HG03342 (cell line): ENCODE measurements at regions not wholly inside any gene's neighbourhood (a gene's known extent, or its start where the extent isn't known, plus 50 kb on each side); places are given as distances from the start of the nearest gene placed in this dataset.

Experiments
- ATAC-seq: cut with Tn5 transposase; IDR thresholded peaks from one replicate; pipeline ENCODE4 v1.9.1; 2021; ENCODE audit warnings: mild to moderate bottlenecking, moderate library complexity; ENCODE audit not compliant: unreplicated experiment

GRCh38 chr4:181517491-181517890 is 725.7 kb upstream of the TENM3 start:
- ATAC-seq: no peak

- ATAC-seq: no peak
These were observed 722.4 kb upstream of the TENM3 start for GRCh38 chr4:181520790-181521189.

GRCh38 chr4:181523973-181524372 is 719.2 kb upstream of the TENM3 start:
- ATAC-seq: no peak

- no peak for ATAC-seq
These were observed 718.7 kb upstream of the TENM3 start for GRCh38 chr4:181524499-181524898.

GRCh38 chr4:181525634-181526033 is 717.6 kb upstream of the TENM3 start:
- no peak for ATAC-seq

- peak; percentile 79 for ATAC-seq
These were observed 714.5 kb upstream of the TENM3 start for GRCh38 chr4:181528570-181529184.

- no peak for ATAC-seq
These were observed 713.7 kb upstream of the TENM3 start for GRCh38 chr4:181529537-181529936.

DNA sequence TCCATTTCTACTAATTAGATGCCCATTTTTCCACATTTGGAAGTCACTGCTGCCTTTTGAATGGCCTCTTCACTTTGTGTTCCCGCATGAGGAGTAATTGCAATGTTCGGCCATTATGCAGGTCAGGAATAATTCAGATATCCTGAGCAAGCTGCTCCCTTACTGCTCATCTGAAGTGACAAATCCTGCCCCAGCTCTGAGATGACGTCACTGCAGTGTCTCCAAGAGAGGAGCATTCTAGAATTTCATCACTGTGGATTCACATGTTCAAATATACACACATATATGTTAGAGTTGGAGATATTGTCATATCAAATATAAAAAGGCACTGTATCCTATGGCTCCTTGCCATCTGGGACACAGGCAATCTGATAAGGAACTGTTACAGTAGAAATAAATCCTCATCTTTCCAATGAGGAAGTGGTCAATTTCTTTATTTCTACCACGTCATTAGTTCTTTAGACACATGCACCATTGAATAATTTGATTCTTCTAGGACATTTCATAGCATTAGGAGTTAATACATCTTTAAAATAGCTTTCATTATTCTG is 706.9 kb upstream of the TENM3 start:
- no peak for ATAC-seq

GRCh38 chr4:181536811-181537434 is 706.3 kb upstream of the TENM3 start:
- ATAC-seq: no peak

DNA sequence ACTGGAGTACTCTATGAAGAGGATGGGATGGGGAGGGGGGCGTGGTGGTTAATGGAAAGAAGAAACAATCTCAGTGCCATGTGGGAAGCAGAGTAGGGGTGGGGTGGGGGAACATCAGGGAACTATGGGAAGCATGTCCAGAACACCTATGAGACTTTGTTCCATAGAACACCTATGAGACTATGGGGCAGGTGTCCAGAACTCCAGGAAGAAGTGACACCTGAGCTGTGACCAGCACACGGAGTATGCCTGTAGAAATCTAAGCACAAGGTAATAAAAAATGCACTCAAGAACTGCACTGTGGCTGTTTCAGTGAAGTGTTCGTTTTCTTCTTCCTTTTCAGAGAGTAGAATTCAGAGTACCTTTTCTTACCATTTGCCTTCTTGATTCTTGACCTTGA is 704.8 kb upstream of the TENM3 start:
- no peak for ATAC-seq

GRCh38 chr4:181541396-181541795 is 701.8 kb upstream of the TENM3 start:
- ATAC-seq: no peak

DNA sequence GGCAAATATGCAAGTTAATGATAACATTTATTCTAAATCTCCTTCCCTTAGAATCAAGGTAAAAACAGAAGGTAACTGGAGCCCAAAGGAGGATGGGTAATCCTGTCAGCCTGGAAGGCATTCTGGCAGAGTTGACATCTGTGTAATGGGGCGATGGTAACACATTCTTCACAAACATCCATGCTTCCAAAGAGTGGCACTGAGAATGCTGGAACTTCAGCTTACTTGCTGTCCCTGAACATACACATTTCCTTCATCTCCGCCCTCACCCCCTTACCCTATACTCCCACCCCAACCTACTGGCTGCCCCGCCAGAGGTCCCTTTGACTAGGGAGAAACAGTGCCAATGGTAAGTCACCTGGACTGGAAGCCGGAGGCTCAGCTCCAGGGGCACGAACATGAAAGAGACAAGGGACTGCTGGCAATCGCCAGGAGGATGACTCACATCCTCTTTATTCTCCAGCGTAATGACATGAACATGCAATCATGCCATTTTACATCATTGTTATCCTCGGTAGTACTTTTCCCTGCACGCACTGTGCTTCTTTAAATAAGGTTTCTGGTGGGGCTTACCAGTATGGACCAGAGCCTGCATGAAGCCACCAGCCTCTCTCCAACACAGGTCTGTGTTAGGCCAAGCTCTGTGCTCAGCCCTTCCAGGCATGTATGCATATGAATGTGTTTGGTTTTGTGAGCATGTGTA is 694.2 kb upstream of the TENM3 start:
- no peak for ATAC-seq

DNA sequence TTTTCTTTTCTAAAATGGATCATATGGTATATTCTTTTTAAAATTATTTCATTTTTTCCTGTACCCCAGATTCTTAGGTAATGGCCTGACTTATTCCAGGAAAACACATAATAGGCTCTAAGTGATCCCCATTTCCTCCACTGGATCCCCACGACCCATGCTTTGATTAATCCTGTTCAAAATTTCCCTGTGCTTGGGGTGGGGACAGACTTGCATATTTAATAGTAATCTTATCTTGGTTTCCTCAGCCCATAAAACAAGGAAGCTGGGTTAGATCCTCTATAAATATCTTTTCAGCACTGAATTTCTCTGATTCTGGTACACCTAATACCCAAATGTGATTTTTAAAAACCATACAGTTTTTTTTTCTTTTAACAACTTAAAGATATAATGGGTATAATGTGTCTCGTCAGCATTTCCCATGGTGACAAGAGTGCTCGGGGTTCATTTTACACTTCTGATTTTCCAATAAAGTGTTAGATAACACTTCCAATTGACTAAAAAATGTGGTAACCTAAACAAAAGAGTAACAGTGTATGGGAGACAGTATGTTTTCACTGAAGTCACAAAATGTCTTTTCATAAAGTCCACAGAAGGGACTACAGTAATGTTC is 693.5 kb upstream of the TENM3 start:
- ATAC-seq: no peak

GRCh38 chr4:181550381-181550780 is 692.8 kb upstream of the TENM3 start:
- no peak for ATAC-seq

GRCh38 chr4:181559637-181560036 is 683.6 kb upstream of the TENM3 start:
- no peak for ATAC-seq

DNA sequence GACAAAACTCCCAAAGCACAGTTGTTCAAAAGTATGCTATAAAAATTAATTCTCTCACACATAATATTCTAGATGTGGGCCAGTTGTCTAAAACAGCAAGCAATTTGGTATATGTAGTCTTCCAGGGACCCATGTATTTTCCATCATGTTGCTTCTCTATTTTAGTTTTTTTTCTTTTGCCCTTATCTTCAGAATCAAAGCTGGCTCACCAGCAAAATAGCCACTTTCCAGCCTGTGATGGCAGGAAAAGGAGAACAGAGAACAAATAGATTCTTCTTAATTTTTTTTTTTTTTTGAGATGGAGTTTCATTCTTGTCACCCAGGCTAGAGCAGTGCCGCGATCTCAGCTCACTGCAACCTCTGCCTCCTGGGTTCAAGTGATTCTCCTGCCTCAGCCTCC is 680.8 kb upstream of the TENM3 start:
- ATAC-seq: no peak

DNA sequence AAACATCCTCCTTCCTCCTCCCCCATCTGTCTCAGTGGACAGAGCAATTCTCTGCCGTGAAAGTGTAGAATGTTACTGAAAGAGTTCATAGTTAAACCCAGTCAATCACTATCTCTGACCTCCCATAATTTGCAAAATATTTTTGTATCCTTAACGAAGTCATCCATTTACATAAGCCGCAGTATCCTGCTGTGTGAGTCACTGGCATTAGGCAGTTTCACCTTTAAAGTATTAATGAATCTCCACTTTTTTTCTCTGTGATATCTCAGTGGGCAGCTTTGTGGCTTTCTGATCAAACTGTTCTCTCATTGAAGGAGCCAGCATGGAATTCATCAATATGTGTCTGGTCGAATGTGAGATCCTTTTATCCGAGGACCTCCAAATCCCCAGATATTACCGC is 678.6 kb upstream of the TENM3 start:
- ATAC-seq: no peak

DNA sequence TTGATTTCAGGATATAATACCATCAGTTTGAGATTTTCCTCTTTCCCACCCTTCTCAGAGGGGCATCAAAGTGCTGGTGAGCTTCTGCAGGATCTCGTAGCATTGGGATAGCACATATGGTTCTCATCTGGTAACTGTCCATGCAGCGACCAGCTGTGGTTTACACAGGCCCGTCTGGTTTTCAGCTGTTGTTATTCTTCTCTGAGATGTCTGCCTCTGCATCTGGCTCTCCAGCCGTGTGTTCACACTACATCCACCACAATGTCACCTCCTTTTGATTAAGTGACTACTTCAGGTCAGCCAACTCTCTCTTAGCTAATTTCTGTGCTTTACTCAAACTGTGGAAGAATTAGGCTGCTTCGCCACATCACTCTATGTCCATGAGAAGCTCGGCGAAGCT is 676.7 kb upstream of the TENM3 start:
- ATAC-seq: no peak

DNA sequence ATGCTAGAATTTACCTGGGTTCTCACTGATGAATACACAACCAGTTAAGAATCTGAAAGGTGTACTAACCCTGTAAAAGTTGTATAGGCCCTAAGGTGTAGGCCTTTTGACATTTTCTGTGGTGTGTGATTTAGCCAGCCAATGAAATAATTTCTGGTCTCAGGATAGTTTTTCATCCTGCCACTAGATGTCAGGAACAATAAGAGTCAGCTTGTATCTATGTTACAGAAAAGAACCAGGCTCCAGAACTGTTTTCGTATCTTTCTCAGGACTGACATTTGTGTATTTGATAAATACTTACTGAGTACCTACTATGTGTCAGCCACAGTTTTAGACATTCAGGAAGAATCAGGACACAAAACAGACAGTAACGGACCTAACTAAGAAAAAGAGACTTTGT is 673.6 kb upstream of the TENM3 start:
- no peak for ATAC-seq

DNA sequence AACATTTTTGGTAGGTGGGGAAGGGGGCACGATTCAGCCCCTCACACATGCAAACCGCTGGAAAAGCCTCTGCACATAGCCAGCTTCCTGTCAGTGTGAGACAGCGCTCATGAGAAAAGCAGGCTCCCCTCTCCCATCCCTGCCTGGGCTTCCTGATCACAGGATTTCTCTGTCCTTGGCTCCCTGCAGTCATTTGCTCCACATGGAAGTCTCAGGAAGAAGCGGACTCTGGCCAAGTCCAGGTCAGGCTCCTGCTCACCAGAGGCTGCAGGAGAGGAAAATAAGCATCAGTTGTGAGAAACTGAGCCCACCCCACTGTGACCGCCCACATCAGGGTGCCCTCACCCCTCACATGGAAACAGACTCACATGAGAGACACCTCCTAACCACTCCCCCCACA is 664.3 kb upstream of the TENM3 start:
- no peak for ATAC-seq

DNA sequence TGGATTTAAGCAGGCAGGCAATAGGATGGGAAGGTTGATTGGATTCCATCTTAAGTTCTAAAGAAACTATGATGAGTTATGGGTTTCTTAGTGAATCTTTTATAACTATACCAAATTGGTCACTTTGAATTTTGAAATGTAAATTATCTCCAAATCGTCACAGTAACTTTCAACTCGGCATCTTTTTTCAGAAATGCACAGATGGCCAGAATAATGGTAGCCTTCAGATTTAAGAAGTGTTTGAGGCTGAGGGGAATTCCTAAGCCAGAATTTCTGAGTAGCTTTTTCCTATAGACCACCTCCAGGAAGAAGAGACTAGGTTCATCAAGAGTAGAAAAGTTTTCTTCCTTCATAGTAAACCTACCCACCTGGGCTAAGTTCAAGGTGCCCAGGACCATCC is 663.7 kb upstream of the TENM3 start:
- no peak for ATAC-seq

- no peak for ATAC-seq
These were observed 661.2 kb upstream of the TENM3 start for GRCh38 chr4:181581983-181582382.
